WI38 (cell line): ENCODE measurements at regions not wholly inside any gene's neighbourhood (a gene's known extent, or its start where the extent isn't known, plus 50 kb on each side); places are given as distances from the start of the nearest gene placed in this dataset.

Experiments used
- H3K4me3 ChIP-seq: 2 replicates; pipeline ENCODE4 v1.5.1; 2011; ENCODE audit warnings: low read depth, mild to moderate bottlenecking, control low read depth, low read length
- CTCF ChIP-seq: IDR thresholded peaks from 2 replicates; pipeline ENCODE4 v1.5.1; 2012; ENCODE audit warnings: low read depth, mild to moderate bottlenecking, control low read depth, low read length

- no peak overlapping the region for H3K4me3 ChIP-seq
- no peak for TF ChIP-seq CTCF
Measured at GRCh38 chr7:25894002-25894901, 257.7 kb upstream of the NFE2L3 start.

- H3K4me3 ChIP-seq = no peak overlapping the region
- peak; percentile 53 for TF ChIP-seq CTCF
Measured at GRCh38 chr7:25894902-25895791, 256.9 kb upstream of the NFE2L3 start.

- TF ChIP-seq CTCF = no peak
- H3K4me3 ChIP-seq = no peak overlapping the region
Measured at GRCh38 chr7:25895792-25896171, 256.2 kb upstream of the NFE2L3 start.

- TF ChIP-seq CTCF = no peak
- no peak overlapping the region for H3K4me3 ChIP-seq
Measured at GRCh38 chr7:25897261-25897782, 254.7 kb upstream of the NFE2L3 start.

GRCh38 chr7:25900245-25900644 is 251.8 kb upstream of the NFE2L3 start:
- H3K4me3 ChIP-seq = no peak overlapping the region
- no peak for TF ChIP-seq CTCF

- no peak for TF ChIP-seq CTCF
- H3K4me3 ChIP-seq = no peak overlapping the region
Measured at GRCh38 chr7:25900877-25901276, 251.1 kb upstream of the NFE2L3 start.
